Medulla oblongata (tissue), 1 donor: ENCODE measurements at regions not wholly inside any gene's neighbourhood (a gene's known extent, or its start where the extent isn't known, plus 50 kb on each side); places are given as distances from the start of the nearest gene placed in this dataset.
"Not testable (repeated sequence)": the region's sequence is repeated elsewhere in the genome, so short reads cannot be mapped to it uniquely, and the experiment has no call there.

Experiments used
- DNase-seq: peaks from one replicate; pipeline ENCODE4 v3.0.0-alpha.2; 2015; ENCODE audit errors: extremely low spot score

- no peak for DNase-seq
Measured at GRCh38 chr12:131413471-131413870, 297.4 kb upstream of the SFSWAP start.

DNA sequence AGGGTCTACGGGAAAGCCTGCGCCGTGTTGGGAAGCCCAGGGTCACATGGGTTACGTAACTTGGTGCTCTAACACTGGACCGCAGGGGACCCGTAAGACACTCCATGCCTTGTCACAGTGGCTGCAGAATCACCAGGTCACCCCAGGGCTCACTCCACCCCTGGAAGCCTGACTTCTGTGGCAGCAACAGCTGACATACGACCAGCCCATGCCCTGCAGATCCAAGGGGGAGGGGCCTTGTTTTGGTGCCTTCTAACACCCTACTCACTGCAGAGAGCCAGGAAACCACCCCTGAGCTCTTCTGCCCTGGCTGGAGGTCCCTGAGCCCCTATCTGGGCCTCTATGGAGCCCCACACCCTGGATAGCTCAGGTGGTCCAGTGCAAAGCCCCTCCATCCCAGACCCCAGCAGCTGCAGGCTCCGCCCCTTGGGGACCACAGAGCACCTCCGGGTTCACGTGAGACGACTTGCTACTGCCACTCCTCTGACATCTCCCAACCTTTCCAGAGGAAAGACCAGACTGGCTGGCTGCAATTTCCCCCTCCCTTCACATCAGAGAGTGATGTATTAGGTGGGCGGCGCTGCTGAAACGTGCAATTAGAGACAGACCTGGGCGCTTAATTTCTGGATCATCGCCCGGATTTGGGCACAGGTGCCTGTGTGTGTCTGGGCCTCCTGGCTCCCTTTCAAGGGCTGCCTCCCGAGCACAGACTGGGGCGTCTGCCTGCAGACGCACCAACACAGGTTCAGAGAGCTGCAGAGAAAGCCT, 296.6 kb upstream of the SFSWAP start:
- not testable (repeated sequence) for DNase-seq

DNA sequence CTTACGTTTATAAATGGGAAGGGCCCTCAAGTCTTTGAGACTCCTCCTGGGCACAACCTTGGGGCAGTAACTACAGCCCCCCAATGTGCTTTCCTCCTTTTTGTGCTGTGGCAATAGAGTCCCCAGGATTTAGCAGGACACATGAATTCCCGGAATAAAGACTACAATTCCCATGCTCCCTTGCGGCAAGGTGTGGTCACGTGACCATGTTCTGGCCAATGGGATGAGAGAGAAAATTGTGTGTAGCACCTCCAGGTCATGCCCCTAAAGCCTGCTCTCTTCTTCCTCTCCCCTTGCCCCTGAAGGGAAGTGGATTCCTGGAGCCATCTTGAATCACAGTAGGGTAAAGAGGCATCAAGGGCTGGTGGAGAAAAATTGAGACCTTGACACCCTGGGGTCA, 295.1 kb upstream of the SFSWAP start:
- DNase-seq = no peak

- DNase-seq = no peak
Measured at GRCh38 chr12:131418121-131418520, 292.8 kb upstream of the SFSWAP start.

DNA sequence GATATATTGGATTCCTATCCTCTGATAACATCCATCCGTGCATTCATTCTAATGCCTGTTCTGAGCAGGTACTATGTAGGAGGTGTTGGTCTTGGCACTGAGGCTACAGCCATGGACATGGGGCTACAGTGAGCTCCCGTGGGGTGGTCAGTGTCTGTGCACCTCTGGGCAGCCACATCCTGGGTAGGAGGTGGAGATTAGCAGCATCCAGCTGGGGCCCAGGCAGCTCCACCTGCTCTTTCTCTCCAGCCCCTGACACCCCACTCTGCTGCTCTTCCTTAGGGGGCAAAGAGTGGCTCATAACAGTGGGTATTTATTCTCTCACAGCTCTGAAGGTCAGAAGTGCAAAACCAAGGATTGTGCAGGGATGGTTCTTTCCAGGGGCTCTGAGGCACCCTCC, 292.0 kb upstream of the SFSWAP start:
- no peak for DNase-seq

- no peak for DNase-seq
Measured at GRCh38 chr12:131420867-131421447, 289.9 kb upstream of the SFSWAP start.

DNA sequence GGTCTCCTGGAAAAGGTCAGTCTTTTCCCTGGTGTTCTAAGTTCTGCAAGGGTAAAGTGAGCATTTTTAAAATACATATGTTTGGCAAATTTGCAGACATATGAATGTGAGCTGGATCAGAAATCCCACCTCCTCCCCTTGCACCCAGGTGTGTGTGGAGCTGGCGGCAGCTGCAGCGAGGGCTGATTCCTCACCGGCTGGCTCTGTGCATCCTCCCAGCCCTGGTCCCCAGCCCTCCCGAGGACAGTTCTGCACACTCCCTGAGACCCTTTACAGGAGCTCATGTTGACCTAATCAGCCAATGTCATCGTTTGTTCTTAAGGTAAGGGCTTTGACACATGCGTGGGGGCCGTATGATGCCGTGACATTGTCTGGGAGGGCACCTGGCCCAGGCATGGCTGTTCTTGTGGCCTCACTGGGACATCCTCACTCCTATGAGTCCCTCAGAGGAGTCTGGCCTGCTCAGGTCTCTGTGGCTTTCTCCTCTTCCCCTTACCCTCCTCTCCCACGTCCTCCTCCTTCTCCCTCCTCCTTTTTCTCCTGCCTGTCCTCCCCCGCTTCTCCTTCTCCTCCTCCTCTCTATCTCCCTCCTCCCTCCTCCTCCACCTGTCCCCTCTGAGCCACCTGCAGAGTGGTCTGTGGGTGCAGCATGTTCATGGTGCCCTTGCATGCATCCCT, 289.2 kb upstream of the SFSWAP start:
- no peak for DNase-seq

GRCh38 chr12:131422187-131422520, 288.7 kb upstream of the SFSWAP start:
- DNase-seq = no peak

DNA sequence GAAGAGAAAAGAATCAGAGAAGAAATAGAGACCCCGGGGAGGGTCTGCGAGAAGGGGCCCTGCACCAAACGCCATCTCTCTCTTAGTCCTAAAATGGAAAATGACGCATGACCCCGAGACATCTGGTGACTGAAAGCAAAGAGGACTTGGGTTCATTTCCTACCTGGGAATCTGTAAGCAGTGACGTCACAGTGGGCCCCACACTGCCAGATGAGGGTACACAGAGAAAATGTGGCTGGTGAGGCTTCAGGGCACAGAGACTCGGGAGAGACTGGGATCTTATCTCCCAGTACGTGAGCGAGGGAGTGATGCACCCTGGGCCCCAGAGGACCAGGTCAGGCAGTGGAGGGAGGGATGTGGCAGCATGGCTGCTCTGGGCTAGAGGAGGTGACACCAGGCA, 288.1 kb upstream of the SFSWAP start:
- DNase-seq = no peak

GRCh38 chr12:131424270-131424669, 286.6 kb upstream of the SFSWAP start:
- DNase-seq = no peak

DNA sequence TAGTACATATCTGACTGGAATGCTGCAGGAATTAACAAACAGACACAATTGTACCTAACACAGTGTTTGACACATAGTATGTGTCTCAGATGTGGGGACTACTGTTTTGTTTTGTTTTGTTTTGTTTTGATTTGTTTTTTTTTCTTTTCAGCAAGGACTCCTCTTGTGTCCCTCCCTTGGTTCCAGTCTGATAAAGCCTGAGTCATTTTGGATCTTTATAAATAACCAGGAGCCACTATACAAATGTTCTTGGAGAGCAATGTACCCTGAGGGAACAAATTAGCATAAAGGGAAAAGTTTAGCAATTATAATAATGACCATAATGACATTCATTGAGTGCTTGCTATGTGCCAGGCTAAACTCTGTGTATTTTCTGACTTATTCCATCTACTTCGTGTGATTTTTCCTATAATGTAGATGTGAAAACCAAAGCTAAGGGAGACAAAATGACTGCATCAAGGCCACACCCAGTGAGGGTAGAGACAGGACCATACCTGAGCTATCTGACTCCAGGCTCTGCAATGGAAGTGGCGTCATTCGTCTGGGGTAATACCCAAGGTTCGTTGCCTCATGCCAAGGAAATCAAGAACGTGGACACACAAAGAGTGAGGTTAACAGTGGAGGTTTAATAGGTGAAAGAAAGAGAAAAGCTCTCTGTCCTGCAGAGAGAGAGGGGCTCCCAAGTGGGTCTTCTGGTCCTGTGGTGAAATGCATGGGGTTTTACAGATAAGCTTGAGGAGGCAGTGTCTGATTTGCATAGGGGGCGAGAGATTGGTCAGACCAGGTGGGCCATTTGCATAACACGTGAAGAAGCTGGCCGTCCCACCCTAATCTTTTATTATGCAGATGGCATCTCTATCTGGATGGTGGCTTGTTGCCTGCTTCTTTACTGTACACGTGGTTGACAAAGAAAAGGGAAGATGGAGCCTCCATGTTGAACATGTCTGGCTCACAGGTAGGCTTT, 285.5 kb upstream of the SFSWAP start:
- DNase-seq = no peak

DNA sequence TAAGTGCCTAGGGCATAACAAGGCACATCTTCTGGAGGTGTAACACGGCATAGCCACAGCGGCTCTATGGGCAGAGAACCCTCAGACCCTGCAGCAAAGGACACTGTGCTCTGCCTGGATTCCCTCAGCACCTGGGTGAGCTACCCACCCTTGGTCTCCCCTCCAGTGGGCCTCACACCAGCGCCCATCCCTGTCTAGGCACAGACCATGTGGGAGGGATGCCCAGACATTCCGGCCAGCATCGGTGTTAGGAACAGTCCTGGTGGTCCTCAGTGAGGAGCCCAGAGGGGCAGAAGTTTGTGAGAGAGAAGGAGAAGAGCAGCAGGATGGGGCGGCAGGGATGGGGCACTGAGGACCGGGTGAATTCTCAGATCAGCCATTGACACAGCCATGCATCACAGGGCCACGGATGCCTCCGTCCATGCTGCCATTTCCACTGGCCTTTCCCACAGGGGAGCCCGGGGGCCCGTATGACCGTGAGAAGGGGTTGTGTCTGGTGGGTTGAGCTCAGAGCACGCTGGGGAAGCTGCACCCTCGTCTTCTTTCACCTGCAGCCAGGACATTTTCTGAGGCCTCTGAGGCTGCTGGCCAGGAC, 282.7 kb upstream of the SFSWAP start:
- DNase-seq = no peak

GRCh38 chr12:131429221-131429620, 281.7 kb upstream of the SFSWAP start:
- not testable (repeated sequence) for DNase-seq

- not testable (repeated sequence) for DNase-seq
Measured at GRCh38 chr12:131429697-131430096, 281.2 kb upstream of the SFSWAP start.

- no peak for DNase-seq
Measured at GRCh38 chr12:131430158-131430742, 280.6 kb upstream of the SFSWAP start.

DNA sequence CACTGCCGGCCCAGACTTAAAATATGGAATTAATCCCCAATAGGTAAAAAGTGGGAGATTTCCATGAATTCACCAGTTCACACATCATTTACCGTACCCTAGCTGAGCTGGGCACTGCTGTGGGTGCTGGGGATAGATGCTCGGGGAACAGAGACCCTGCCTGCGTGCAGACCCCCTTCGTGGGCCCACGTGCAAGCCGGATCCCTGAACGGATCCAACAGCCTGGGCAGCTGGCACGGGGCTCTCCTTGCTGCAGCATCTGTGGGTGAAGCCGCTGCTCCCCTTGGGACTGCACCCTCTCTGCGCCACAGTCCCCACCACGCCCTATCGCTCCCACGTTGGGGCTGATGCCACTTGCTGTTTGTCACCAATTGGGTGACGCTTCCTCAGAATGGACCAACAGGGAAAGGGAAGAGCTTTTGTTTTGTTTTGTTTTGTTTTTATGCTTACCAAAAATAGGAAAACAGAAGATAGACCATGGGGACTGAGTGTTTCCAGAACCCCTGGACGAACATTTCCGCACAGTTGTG, 279.7 kb upstream of the SFSWAP start:
- DNase-seq = not testable (repeated sequence)

GRCh38 chr12:131432532-131433260, 278.2 kb upstream of the SFSWAP start:
- DNase-seq = no peak

DNA sequence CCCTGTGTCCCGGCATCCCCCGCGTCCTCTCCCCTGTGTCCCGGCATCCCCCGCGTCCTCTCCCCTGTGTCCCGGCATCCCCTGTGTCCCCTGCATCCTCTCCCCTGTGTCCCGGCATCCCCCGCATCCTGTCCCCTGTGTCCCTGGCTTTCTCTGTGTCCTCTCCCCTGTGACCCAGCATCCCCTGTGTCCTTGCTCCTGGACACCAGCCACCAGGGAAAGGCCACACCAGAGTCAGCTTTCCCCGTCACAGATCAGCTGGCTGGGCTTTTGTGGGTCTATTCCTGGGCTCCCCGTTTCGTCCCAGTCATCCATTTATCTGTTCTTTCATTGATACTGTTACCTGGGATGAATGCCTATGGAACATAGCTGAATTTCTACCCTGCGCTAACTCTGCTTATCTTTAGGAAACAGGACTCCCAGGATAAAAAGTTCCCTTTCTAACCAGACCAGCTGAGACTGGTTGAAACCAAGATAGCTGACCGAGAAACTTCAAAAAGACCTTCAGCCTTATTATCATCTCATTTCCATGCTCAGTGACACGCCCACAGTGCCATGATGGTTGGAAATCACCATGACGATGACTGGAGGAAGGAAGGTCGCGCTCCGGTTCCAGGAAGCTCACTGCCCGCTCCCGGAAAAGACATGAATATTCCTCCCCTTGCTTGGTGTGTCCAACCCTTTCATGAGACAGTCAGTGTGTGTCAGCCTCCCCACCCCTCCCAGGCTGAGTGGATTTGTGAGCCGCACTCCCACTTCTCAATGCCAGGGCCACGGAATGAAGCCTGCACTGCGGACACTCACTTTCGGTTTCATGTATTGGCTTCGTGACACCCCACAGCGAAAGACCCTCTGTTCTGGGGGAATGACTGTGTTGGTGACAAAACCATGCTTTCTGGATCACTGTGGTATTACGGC, 276.4 kb upstream of the SFSWAP start:
- DNase-seq = no peak
